ENCODE measurements at regions not wholly inside any gene's neighbourhood (a gene's known extent, or its start where the extent isn't known, plus 50 kb on each side); places are given as distances from the start of the nearest gene placed in this dataset.

- no peak overlapping the region for H3K27ac ChIP-seq
- no peak for TF ChIP-seq ZFX (IDR thresholded peaks at IDR 0.05)
- no peak for TF ChIP-seq CTCF (conservative IDR thresholded peaks at IDR 0.05)
Measured at GRCh38 chr5:173771121-173771724, 116.9 kb upstream of the CPEB4 start.

- H3K27ac ChIP-seq, result no peak overlapping the region
- TF ChIP-seq CTCF (conservative IDR thresholded peaks at IDR 0.05) (no peak), ZFX (IDR thresholded peaks at IDR 0.05) (no peak)
Measured at GRCh38 chr5:173771725-173772383, 116.3 kb upstream of the CPEB4 start.

GRCh38 chr5:173772384-173773059 is 115.6 kb upstream of the CPEB4 start:
- TF ChIP-seq CTCF (conservative IDR thresholded peaks at IDR 0.05) (no peak), ZFX (IDR thresholded peaks at IDR 0.05) (no peak)
- no peak overlapping the region for H3K27ac ChIP-seq

GRCh38 chr5:173774271-173774761 is 113.8 kb upstream of the CPEB4 start:
- TF ChIP-seq CTCF (conservative IDR thresholded peaks at IDR 0.05) (no peak), ZFX (IDR thresholded peaks at IDR 0.05) (no peak)
- no peak overlapping the region for H3K27ac ChIP-seq

GRCh38 chr5:173775261-173776197 is 112.6 kb upstream of the CPEB4 start:
- H3K27ac ChIP-seq, result no peak overlapping the region
- TF ChIP-seq ZFX (IDR thresholded peaks at IDR 0.05) (no peak), CTCF (conservative IDR thresholded peaks at IDR 0.05) (no peak)

- no peak overlapping the region for H3K27ac ChIP-seq
- TF ChIP-seq CTCF (conservative IDR thresholded peaks at IDR 0.05), result no peak
- no peak for TF ChIP-seq ZFX (IDR thresholded peaks at IDR 0.05)
Measured at GRCh38 chr5:173777149-173777548, 111.0 kb upstream of the CPEB4 start.

Data from C4-2B (cell line).